Trophoblast cell (in vitro differentiated cells and primary cell): ENCODE measurements at regions not wholly inside any gene's neighbourhood (a gene's known extent, or its start where the extent isn't known, plus 50 kb on each side); places are given as distances from the start of the nearest gene placed in this dataset.

Source experiments
- DNase-seq, 2 donors: peaks; one replicate each; pipeline ENCODE4 v3.0.0-alpha.2; 2016
- H2AFZ ChIP-seq: 2 replicates; pipeline ENCODE4 v1.6.1; 2013; ENCODE audit warnings: low read length, moderate library complexity, mild to moderate bottlenecking; ENCODE audit not compliant: insufficient read depth, poor library complexity
- H2AK5ac ChIP-seq: 2 replicates; pipeline ENCODE4 v1.6.1; 2013; ENCODE audit warnings: mild to moderate bottlenecking, low read length
- H2BK120ac ChIP-seq: 2 replicates; pipeline ENCODE4 v1.6.1; 2013; ENCODE audit warnings: low read length, mild to moderate bottlenecking, moderate library complexity; ENCODE audit not compliant: insufficient read depth, poor library complexity
- H2BK12ac ChIP-seq: 2 replicates; pipeline ENCODE4 v1.6.1; 2013; ENCODE audit warnings: mild to moderate bottlenecking, low read length, moderate library complexity
- H2BK5ac ChIP-seq: 2 replicates; pipeline ENCODE4 v1.6.1; 2013; ENCODE audit warnings: low read length, low read depth, moderate library complexity, mild to moderate bottlenecking; ENCODE audit not compliant: poor library complexity
- H3K14ac ChIP-seq: 2 replicates; pipeline ENCODE4 v1.6.1; 2013; ENCODE audit warnings: mild to moderate bottlenecking, low read length
- H3K18ac ChIP-seq: 2 replicates; pipeline ENCODE4 v1.6.1; 2013; ENCODE audit warnings: mild to moderate bottlenecking, low read length
- H3K23ac ChIP-seq: 2 replicates; pipeline ENCODE4 v1.6.1; 2013; ENCODE audit warnings: low read length
- H3K27ac ChIP-seq: 2 replicates; pipeline ENCODE4 v1.5.1; 2013; ENCODE audit warnings: low read depth, mild to moderate bottlenecking, inconsistent platforms, low read length, moderate library complexity
- H3K27me3 ChIP-seq: 2 replicates; pipeline ENCODE4 v1.6.1; 2013; ENCODE audit warnings: inconsistent platforms, mild to moderate bottlenecking, low read length, moderate library complexity; ENCODE audit not compliant: insufficient read depth
- H3K36me3 ChIP-seq, 2 experiments: 1 replicate in 1 of 2; 2 replicates in 1 of 2; pipeline ENCODE4 v1.6.1; 2013; ENCODE audit warnings: low read length in 2 of 2, mild to moderate bottlenecking in 2 of 2, moderate library complexity in 1 of 2; ENCODE audit not compliant: insufficient read depth in 2 of 2, control insufficient read depth in 1 of 2
- H3K4ac ChIP-seq: 2 replicates; pipeline ENCODE4 v1.6.1; 2013; ENCODE audit warnings: low read depth, mild to moderate bottlenecking, low read length, moderate library complexity
- H3K4me1 ChIP-seq, 2 experiments: 1 replicate in 1 of 2; 2 replicates in 1 of 2; pipeline ENCODE4 v1.6.1; 2013; ENCODE audit warnings: low read length in 2 of 2, mild to moderate bottlenecking in 2 of 2, moderate library complexity in 1 of 2; ENCODE audit not compliant: insufficient read depth in 2 of 2, control insufficient read depth in 1 of 2
- H3K4me2 ChIP-seq: 2 replicates; pipeline ENCODE4 v1.6.1; 2013; ENCODE audit warnings: inconsistent platforms, mild to moderate bottlenecking, low read length, moderate library complexity
- H3K4me3 ChIP-seq: 2 replicates; pipeline ENCODE4 v1.5.1; 2013; ENCODE audit warnings: mild to moderate bottlenecking, low read depth, low read length, inconsistent platforms
- H3K79me1 ChIP-seq: one replicate; pipeline ENCODE4 v1.6.1; 2013; ENCODE audit warnings: low read length
- H3K79me2 ChIP-seq: 2 replicates; pipeline ENCODE4 v1.6.1; 2013; ENCODE audit warnings: low read length, mild to moderate bottlenecking; ENCODE audit not compliant: control insufficient read depth, insufficient read depth, poor library complexity
- H3K9ac ChIP-seq: 2 replicates; pipeline ENCODE4 v1.6.1; 2013; ENCODE audit warnings: mild to moderate bottlenecking, low read length
- H3K9me3 ChIP-seq: 2 replicates; pipeline ENCODE4 v1.6.1; 2013; ENCODE audit warnings: low read depth, mild to moderate bottlenecking, control low read depth, inconsistent platforms, low read length; ENCODE audit not compliant: insufficient read depth
- H4K12ac ChIP-seq: 2 replicates; pipeline ENCODE4 v1.6.1; 2013; ENCODE audit warnings: low read depth, mild to moderate bottlenecking, low read length, moderate library complexity
- H4K8ac ChIP-seq: 2 replicates; pipeline ENCODE4 v1.6.1; 2013; ENCODE audit warnings: low read depth, mild to moderate bottlenecking, low read length, moderate library complexity
- H4K91ac ChIP-seq: one replicate; pipeline ENCODE4 v1.6.1; 2013; ENCODE audit warnings: low read depth, mild to moderate bottlenecking, low read length, moderate library complexity
- WGBS: extraction: QIAGEN DNeasy Blood & Tissue Kit; methylation state at CpG from one replicate; pipeline ENCODE4 v1.1.7; 2013; ENCODE audit warnings: missing lambda C conversion rate; ENCODE audit not compliant: insufficient read length, insufficient coverage; ENCODE audit errors: extremely low coverage; 5-methylcytosine and 5-hydroxymethylcytosine counted together

GRCh38 chr7:97337849-97338248 is 220.4 kb downstream of the SDHAF3 start:
- Histone ChIP-seq H3K79me1 (no peaks in the 10 kb centered on the region), H4K8ac (no peak overlapping the region), H3K23ac (no peak overlapping the region), H3K14ac (no peak overlapping the region), H3K4me2 (no peak overlapping the region), H3K4me3 (no peak overlapping the region), H2AFZ (no peak overlapping the region), H3K36me3 (no peaks in the 10 kb centered on the region), H2BK120ac (no peak overlapping the region), H3K9ac (no peak overlapping the region), H3K4me1 (no peaks in the 10 kb centered on the region), H3K27ac (no peak overlapping the region), H4K91ac (no peak overlapping the region), H3K18ac (no peak overlapping the region), H2AK5ac (no peak overlapping the region), H3K4ac (no peak overlapping the region), H2BK12ac (no peak overlapping the region), H3K79me2 (no peaks in the 10 kb centered on the region), H4K12ac (no peak overlapping the region), H3K27me3 (no peaks in the 10 kb centered on the region), H3K9me3 (no peaks in the 10 kb centered on the region), H2BK5ac (no peak overlapping the region)
- no peak for DNase-seq
- WGBS = no CpG with 5 or more reads among the region's 3 CpGs

GRCh38 chr7:97342512-97342911 is 225.0 kb downstream of the SDHAF3 start:
- H3K4ac ChIP-seq = no peak overlapping the region
- no peaks in the 10 kb centered on the region for H3K9me3 ChIP-seq
- no peak overlapping the region for H2AK5ac ChIP-seq
- H3K79me1 ChIP-seq = no peaks in the 10 kb centered on the region
- no peak overlapping the region for H2BK12ac ChIP-seq
- no peak for DNase-seq
- no peaks in the 10 kb centered on the region for H3K79me2 ChIP-seq
- H2BK5ac ChIP-seq = no peak overlapping the region
- H3K27ac ChIP-seq = no peak overlapping the region
- no peaks in the 10 kb centered on the region for H3K4me1 ChIP-seq
- H4K8ac ChIP-seq = no peak overlapping the region
- H3K23ac ChIP-seq = no peak overlapping the region
- no peak overlapping the region for H4K91ac ChIP-seq
- WGBS = no CpG with 5 or more reads among the region's 3 CpGs
- H3K4me3 ChIP-seq = no peak overlapping the region
- H3K14ac ChIP-seq = no peak overlapping the region
- no peaks in the 10 kb centered on the region for H3K36me3 ChIP-seq
- H3K27me3 ChIP-seq = no peaks in the 10 kb centered on the region
- no peak overlapping the region for H3K18ac ChIP-seq
- no peak overlapping the region for H4K12ac ChIP-seq
- no peak overlapping the region for H3K9ac ChIP-seq
- no peak overlapping the region for H3K4me2 ChIP-seq
- H2BK120ac ChIP-seq = no peak overlapping the region
- H2AFZ ChIP-seq = no peak overlapping the region

GRCh38 chr7:97346349-97346748 is 228.9 kb downstream of the SDHAF3 start:
- H4K8ac ChIP-seq = no peak overlapping the region
- no peak overlapping the region for H3K9ac ChIP-seq
- H4K91ac ChIP-seq = no peak overlapping the region
- no peak overlapping the region for H3K27ac ChIP-seq
- H3K4me1 ChIP-seq = no peaks in the 10 kb centered on the region
- no peak overlapping the region for H2AK5ac ChIP-seq
- H3K9me3 ChIP-seq = no peaks in the 10 kb centered on the region
- no peak overlapping the region for H3K18ac ChIP-seq
- no peak overlapping the region for H2BK12ac ChIP-seq
- no peak overlapping the region for H3K23ac ChIP-seq
- no peak overlapping the region for H2BK5ac ChIP-seq
- no peak overlapping the region for H3K4me3 ChIP-seq
- H2AFZ ChIP-seq = no peak overlapping the region
- no peaks in the 10 kb centered on the region for H3K36me3 ChIP-seq
- H3K4me2 ChIP-seq = no peak overlapping the region
- no peaks in the 10 kb centered on the region for H3K79me2 ChIP-seq
- no peak for DNase-seq
- H3K79me1 ChIP-seq = no peaks in the 10 kb centered on the region
- no peak overlapping the region for H3K4ac ChIP-seq
- H3K14ac ChIP-seq = no peak overlapping the region
- no peak overlapping the region for H4K12ac ChIP-seq
- no peaks in the 10 kb centered on the region for H3K27me3 ChIP-seq
- H2BK120ac ChIP-seq = no peak overlapping the region
- WGBS = no CpG with 5 or more reads among the region's 2 CpGs

- Histone ChIP-seq H3K36me3 (no peaks in the 10 kb centered on the region), H2AFZ (no peak overlapping the region), H3K9ac (no peak overlapping the region), H2BK5ac (no peak overlapping the region), H3K79me1 (no peaks in the 10 kb centered on the region), H3K4me2 (no peak overlapping the region), H3K14ac (no peak overlapping the region), H2AK5ac (no peak overlapping the region), H2BK120ac (no peak overlapping the region), H3K4me1 (no peaks in the 10 kb centered on the region), H2BK12ac (no peak overlapping the region), H4K12ac (no peak overlapping the region), H3K4me3 (no peak overlapping the region), H4K91ac (no peak overlapping the region), H3K27ac (no peak overlapping the region), H3K79me2 (no peaks in the 10 kb centered on the region), H3K23ac (no peak overlapping the region), H3K4ac (no peak overlapping the region), H3K27me3 (no peaks in the 10 kb centered on the region), H4K8ac (no peak overlapping the region), H3K9me3 (no peaks in the 10 kb centered on the region), H3K18ac (no peak overlapping the region)
- no CpG with 5 or more reads among the region's 1 CpG for WGBS
- no peak for DNase-seq
These were observed 234.0 kb downstream of the SDHAF3 start for GRCh38 chr7:97351488-97351887.

- no peak overlapping the region for H3K9ac ChIP-seq
- no peak overlapping the region for H3K23ac ChIP-seq
- H4K8ac ChIP-seq = no peak overlapping the region
- no peak overlapping the region for H3K14ac ChIP-seq
- no peak overlapping the region for H2BK12ac ChIP-seq
- no peak overlapping the region for H2BK120ac ChIP-seq
- H2AFZ ChIP-seq = no peak overlapping the region
- H3K79me2 ChIP-seq = no peaks in the 10 kb centered on the region
- no peak overlapping the region for H4K91ac ChIP-seq
- H2AK5ac ChIP-seq = no peak overlapping the region
- no peak overlapping the region for H3K4ac ChIP-seq
- H3K27ac ChIP-seq = no peak overlapping the region
- no peak overlapping the region for H3K4me3 ChIP-seq
- no peaks in the 10 kb centered on the region for H3K4me1 ChIP-seq
- no peaks in the 10 kb centered on the region for H3K9me3 ChIP-seq
- no peak for DNase-seq
- H4K12ac ChIP-seq = no peak overlapping the region
- H3K36me3 ChIP-seq = no peaks in the 10 kb centered on the region
- no peaks in the 10 kb centered on the region for H3K27me3 ChIP-seq
- no peak overlapping the region for H3K18ac ChIP-seq
- no peak overlapping the region for H3K4me2 ChIP-seq
- no peak overlapping the region for H2BK5ac ChIP-seq
- no peaks in the 10 kb centered on the region for H3K79me1 ChIP-seq
These were observed 240.0 kb downstream of the SDHAF3 start for GRCh38 chr7:97357459-97357858.
